ENCODE measurements at regions not wholly inside any gene's neighbourhood (a gene's known extent, or its start where the extent isn't known, plus 50 kb on each side); places are given as distances from the start of the nearest gene placed in this dataset.

DNA sequence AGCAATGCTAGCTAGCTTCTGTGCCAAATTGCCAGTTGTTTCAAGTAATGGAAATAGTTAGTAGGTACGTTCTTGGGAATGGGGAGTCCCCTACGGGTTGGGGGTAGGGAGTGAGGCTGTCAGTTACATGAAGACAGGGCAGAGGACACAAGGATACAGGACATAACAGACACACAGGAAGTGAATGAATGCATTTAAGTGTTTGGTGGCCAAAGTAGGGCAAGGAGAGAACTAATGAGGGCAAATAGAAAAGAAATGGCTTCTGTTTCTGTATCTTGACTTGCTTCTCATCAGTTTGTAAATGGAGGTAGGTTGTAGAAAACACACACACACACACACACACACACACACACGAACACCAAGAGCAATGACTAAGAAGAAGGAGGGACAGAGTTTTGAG is 142.2 kb downstream of the S1PR1 start:
- ATAC-seq, result no peak
- no peak for TF ChIP-seq POLR2A (IDR thresholded peaks at IDR 0.05)
- no peak for TF ChIP-seq EP300 (IDR thresholded peaks at IDR 0.05)
- TF ChIP-seq POLR2AphosphoS5 (IDR thresholded peaks at IDR 0.05), result no peak
- TF ChIP-seq, protein P1, sequence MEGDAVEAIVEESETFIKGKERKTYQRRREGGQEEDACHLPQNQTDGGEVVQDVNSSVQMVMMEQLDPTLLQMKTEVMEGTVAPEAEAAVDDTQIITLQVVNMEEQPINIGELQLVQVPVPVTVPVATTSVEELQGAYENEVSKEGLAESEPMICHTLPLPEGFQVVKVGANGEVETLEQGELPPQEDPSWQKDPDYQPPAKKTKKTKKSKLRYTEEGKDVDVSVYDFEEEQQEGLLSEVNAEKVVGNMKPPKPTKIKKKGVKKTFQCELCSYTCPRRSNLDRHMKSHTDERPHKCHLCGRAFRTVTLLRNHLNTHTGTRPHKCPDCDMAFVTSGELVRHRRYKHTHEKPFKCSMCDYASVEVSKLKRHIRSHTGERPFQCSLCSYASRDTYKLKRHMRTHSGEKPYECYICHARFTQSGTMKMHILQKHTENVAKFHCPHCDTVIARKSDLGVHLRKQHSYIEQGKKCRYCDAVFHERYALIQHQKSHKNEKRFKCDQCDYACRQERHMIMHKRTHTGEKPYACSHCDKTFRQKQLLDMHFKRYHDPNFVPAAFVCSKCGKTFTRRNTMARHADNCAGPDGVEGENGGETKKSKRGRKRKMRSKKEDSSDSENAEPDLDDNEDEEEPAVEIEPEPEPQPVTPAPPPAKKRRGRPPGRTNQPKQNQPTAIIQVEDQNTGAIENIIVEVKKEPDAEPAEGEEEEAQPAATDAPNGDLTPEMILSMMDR (IDR thresholded peaks at IDR 0.05), result no peak
- Histone ChIP-seq H3K36me3 (no peaks in the 10 kb centered on the region), H3K27ac (no peak overlapping the region), H3K4me1 (peaks cover 0 to 13% (median 0%) of the 10 kb centered on the region in 3 donors), H3K9me3 (no peaks in the 10 kb centered on the region), H3K4me3 (no peak overlapping the region), H3K27me3 (no peaks in the 10 kb centered on the region)
- 60 to 86% methylated on average over 1 to 2 of the region's 3 CpGs for WGBS, 2 donors (ENCODE audit: low coverage in 1 of 2)

DNA sequence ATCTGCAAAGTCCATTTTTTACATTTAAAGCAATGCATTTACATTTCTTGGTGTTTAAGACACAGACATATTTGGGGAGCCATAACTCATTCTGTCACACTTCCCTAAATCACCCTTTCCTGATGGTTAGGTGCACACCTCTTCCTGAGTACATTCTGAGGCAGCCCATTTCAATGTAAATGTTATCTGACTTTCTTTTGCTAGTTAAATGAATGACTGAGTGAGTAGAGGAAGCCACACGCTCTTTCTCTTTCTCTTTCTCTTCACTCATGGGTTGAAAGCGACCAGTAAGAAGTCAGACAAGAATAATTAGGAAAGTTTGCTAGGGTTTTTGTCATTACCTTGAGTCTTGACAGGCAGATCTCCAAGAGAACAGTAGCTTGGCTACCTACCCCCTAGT is 143.1 kb downstream of the S1PR1 start:
- 88% methylated on average over 2 of the region's 2 CpGs; no CpG with 5 or more reads in 1 of the 2 donors for WGBS, 2 donors (ENCODE audit: low coverage in 1 of 2)
- TF ChIP-seq POLR2A (IDR thresholded peaks at IDR 0.05) (no peak), POLR2AphosphoS5 (IDR thresholded peaks at IDR 0.05) (no peak), EP300 (IDR thresholded peaks at IDR 0.05) (no peak)
- TF ChIP-seq, protein P1 (IDR thresholded peaks at IDR 0.05), result no peak
- Histone ChIP-seq H3K27me3 (no peaks in the 10 kb centered on the region), H3K27ac (no peak overlapping the region), H3K9me3 (no peaks in the 10 kb centered on the region), H3K4me3 (no peak overlapping the region), H3K4me1 (peaks cover 0 to 13% (median 0%) of the 10 kb centered on the region in 3 donors), H3K36me3 (no peaks in the 10 kb centered on the region)
- no peak for ATAC-seq

DNA sequence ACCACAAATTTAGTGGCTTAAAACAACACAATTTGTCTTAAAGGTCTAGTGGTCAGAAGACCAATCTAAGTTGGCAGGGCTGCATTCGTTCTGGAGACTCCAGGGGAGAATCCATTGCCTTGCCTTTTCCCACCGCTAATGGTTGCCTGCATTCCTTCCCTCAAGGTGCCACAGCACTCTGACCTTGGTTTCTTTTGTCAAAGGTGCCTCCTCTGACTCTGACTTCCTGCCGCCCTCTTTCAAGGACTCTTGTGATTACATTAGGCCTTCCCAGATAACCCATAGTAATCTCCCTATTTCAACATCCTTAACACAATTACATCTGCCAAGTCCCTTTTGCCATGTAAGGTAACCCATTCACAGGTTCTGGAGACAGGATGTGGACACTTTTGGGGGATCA is 145.3 kb downstream of the S1PR1 start:
- Histone ChIP-seq H3K36me3 (no peaks in the 10 kb centered on the region), H3K27me3 (no peaks in the 10 kb centered on the region), H3K9me3 (no peaks in the 10 kb centered on the region), H3K4me3 (no peak overlapping the region), H3K27ac (no peak overlapping the region), H3K4me1 (no peaks in the 10 kb centered on the region)
- no peak for ATAC-seq
- TF ChIP-seq EP300 (IDR thresholded peaks at IDR 0.05) (no peak), POLR2AphosphoS5 (IDR thresholded peaks at IDR 0.05) (no peak), POLR2A (IDR thresholded peaks at IDR 0.05) (no peak)
- TF ChIP-seq, protein P1 (IDR thresholded peaks at IDR 0.05), result no peak
- WGBS, 2 donors (ENCODE audit: low coverage in 1 of 2), result 70 to 86% methylated on average over 1 to 3 of the region's 3 CpGs

DNA sequence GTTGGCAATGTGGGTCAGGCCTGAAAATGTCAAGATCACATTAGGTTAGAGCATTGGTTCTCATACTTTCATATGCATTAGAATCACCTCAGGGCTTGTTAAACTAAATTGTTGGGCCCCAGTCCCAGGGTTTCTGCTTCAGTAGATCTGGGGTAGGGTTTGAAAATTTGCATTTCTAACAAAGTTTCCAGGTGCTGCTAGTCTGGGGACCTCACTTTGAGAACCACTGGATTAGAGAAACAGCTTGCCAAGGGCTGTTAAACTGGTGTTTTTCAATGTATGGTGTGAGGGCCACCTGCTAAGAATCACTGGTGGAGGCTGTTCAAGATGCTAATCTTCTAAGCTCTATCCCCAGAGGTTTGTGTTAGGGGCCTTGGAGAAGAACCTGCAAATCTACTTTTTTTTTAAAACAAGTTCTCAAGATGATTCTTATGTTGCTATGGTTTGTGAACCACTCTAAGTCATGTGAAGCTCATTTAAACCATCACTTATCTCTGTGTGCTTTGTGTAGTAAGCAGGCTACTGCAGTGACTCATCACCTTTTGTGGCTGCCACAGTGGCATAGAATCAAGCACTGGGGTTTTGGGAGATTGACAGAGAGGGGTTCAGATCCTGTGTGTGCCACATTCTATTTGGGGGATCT is 152.2 kb downstream of the S1PR1 start:
- no peak for ATAC-seq
- Histone ChIP-seq H3K36me3 (no peaks in the 10 kb centered on the region), H3K9me3 (no peaks in the 10 kb centered on the region), H3K27me3 (no peaks in the 10 kb centered on the region), H3K4me1 (no peaks in the 10 kb centered on the region), H3K4me3 (no peak overlapping the region), H3K27ac (no peak overlapping the region)
- TF ChIP-seq POLR2A (IDR thresholded peaks at IDR 0.05) (no peak), EP300 (IDR thresholded peaks at IDR 0.05) (no peak), POLR2AphosphoS5 (IDR thresholded peaks at IDR 0.05) (no peak)
- TF ChIP-seq, protein P1 (IDR thresholded peaks at IDR 0.05), result no peak

DNA sequence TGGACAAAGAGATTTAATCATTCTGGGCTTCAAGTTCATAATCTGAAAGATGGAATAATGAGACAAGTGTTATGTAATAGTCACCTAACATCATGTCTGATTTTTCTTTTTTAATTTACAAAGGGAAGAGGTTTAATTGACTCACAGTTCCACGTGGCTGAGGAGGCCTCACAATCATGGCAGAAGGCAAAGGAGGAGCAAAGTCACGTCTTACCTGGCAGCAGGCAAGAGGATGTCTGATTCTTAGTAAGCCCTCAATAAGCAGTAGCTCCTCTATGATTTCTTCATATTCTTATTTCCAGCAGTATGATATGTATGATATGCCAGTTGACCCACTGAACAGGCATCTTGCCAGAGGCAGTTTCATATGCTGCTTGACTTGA is 152.7 kb downstream of the S1PR1 start:
- no peaks in the 10 kb centered on the region for H3K9me3 ChIP-seq
- no peak for TF ChIP-seq EP300 (IDR thresholded peaks at IDR 0.05)
- no peaks in the 10 kb centered on the region for H3K4me1 ChIP-seq
- no peaks in the 10 kb centered on the region for H3K36me3 ChIP-seq
- ATAC-seq, result no peak
- no peak overlapping the region for H3K4me3 ChIP-seq
- H3K27me3 ChIP-seq, result no peaks in the 10 kb centered on the region
- WGBS, 2 donors (ENCODE audit: low coverage in 1 of 2), result 53 to 73% methylated on average over 2 of the region's 2 CpGs
- no peak overlapping the region for H3K27ac ChIP-seq

Data from gastroesophageal sphincter (tissue), 4 donors.